Upper lobe of left lung (tissue), 4 donors: ENCODE measurements at regions not wholly inside any gene's neighbourhood (a gene's known extent, or its start where the extent isn't known, plus 50 kb on each side); places are given as distances from the start of the nearest gene placed in this dataset.

Source experiments
- CTCF ChIP-seq, 6 experiments: fragments of 450-650 bp in 4 of 6; fragments of 200-600 bp in 2 of 6; sonication (generic) in 2 of 6; IDR thresholded peaks; one replicate each; pipeline ENCODE4 v1.5.1; 2016 to 2019; ENCODE audit warnings: antibody characterized with exemption in 6 of 6
- POLR2A ChIP-seq, 4 donors: fragments of 450-650 bp; IDR thresholded peaks; one replicate each; pipeline ENCODE4 v1.5.1; 2016 to 2017; ENCODE audit warnings: antibody characterized with exemption in 4 of 4, mild to moderate bottlenecking in 2 of 4

DNA sequence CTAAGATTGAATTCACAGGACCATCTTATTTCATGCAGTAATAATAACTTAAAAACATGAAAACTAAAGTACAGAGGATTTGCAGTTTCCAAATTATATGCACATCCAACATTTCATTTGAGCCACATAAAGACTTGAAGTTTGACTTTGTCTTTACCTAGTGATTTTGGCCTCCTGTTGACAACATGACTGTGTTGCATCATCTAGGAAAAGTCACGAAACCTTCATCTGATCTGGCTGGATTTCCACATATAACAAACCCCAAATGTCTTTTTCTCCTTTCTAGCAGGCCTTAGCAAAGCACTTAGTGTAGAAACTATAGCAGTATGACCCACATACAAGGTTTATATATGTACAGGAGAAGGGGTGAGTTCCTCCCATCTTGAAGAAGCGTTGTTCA lies 406.5 kb upstream of the CDH5 start:
- no peak for TF ChIP-seq CTCF (IDR thresholded peaks at IDR 0.05)
- TF ChIP-seq POLR2A (IDR thresholded peaks at IDR 0.05): no peak
